Stomach (tissue), 8 donors: ENCODE measurements at regions not wholly inside any gene's neighbourhood (a gene's known extent, or its start where the extent isn't known, plus 50 kb on each side); places are given as distances from the start of the nearest gene placed in this dataset.

Experiments used
- DNase-seq, 2 donors: peaks; one replicate each; pipeline versions ENCODE4 v3.0.0 to v3.0.0-alpha.2; 2013 to 2019
- H3K27ac ChIP-seq, 5 donors: fragments of 200-600 bp in 4 of 5; sonication (generic) in 4 of 5; one replicate each; pipeline ENCODE4 v1.5.1; 2013 to 2019; ENCODE audit warnings: mild to moderate bottlenecking in 1 of 5, moderate library complexity in 1 of 5
- H3K27me3 ChIP-seq, 3 donors: fragments of 200-600 bp; sonication (generic); one replicate each; pipeline ENCODE4 v1.5.1; 2017 to 2019; ENCODE audit warnings: mixed run types in 1 of 3
- H3K36me3 ChIP-seq, 4 donors: fragments of 200-600 bp; sonication (generic); 1 replicate in 3 of 4; 2 replicates in 1 of 4; pipeline ENCODE4 v1.5.1; 2016 to 2019
- H3K4me1 ChIP-seq, 4 donors: fragments of 200-600 bp; sonication (generic); one replicate each; pipeline ENCODE4 v1.5.1; 2016 to 2019
- H3K4me3 ChIP-seq, 4 donors: fragments of 200-600 bp; sonication (generic) in 3 of 4; one replicate each; pipeline ENCODE4 v1.5.1; 2016 to 2019; ENCODE audit warnings: mild to moderate bottlenecking in 1 of 4
- H3K9me3 ChIP-seq, 4 donors: fragments of 200-600 bp; sonication (generic); one replicate each; pipeline ENCODE4 v1.5.1; 2016 to 2019
- EP300 ChIP-seq: sonication (generic); formaldehyde crosslinking; IDR thresholded peaks from one replicate; pipeline ENCODE4 v1.6.1; 2017; ENCODE audit warnings: antibody characterized with exemption
- POLR2A ChIP-seq, 4 donors: fragments of 450-650 bp; IDR thresholded peaks; one replicate each; pipeline ENCODE4 v1.6.1; 2016; ENCODE audit warnings: antibody characterized with exemption in 4 of 4, control low read depth in 2 of 4, mild to moderate bottlenecking in 1 of 4, moderate library complexity in 1 of 4
- POLR2AphosphoS5 ChIP-seq, 3 donors: sonication (generic); formaldehyde crosslinking; IDR thresholded peaks; one replicate each; pipeline ENCODE4 v1.6.1; 2016; ENCODE audit warnings: antibody characterized with exemption in 3 of 3
- WGBS, 5 donors: extraction: QIAGEN DNeasy Blood & Tissue Kit in 3 of 5; methylation state at CpG; one replicate each; pipeline versions ENCODE4 v1.1.5 to v1.1.7; 2013 to 2018; 5-methylcytosine and 5-hydroxymethylcytosine counted together
- intact Hi-C: fragments of 100-400 bp; cut with DNase I; formaldehyde crosslinking; loops from one replicate; pipeline ENCODE4 v1.15.1; 2023; ENCODE audit warnings: low total_unique reads
- TF ChIP-seq, protein P1 (sequence below), 7 experiments: fragments of 450-650 bp in 4 of 7; fragments of 200-600 bp in 3 of 7; sonication (generic) in 3 of 7; IDR thresholded peaks; one replicate each; pipeline ENCODE4 v1.5.1; 2016 to 2019; ENCODE audit warnings: antibody characterized with exemption in 7 of 7, control low read depth in 2 of 7, mild to moderate bottlenecking in 1 of 7
- donor health status: healthy with polysubstance abuse.
- donor health status: Bipolar disorder and iron deficiency.
- donor health status: healthy.

DNA sequence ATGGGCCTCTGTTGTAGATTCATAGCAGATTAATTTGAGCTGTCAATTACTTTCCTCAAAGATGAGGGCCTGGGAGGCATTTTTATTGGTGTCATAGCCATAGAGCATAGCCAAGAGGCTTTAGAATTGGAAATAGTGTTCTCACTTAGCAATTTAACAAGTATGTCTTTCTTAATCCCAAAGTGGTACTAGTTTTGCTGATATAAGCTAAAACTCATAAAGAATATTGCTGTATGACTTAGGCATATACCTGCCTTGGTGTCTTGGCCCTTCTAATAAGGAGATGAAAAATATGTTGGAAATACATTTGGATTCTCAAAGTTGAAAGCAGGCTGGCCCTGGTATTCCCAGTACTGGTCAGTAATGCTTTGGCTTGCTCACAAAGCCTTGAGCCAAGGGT is 221.5 kb upstream of the CXCL13 start:
- Histone ChIP-seq H3K4me1 (peaks cover 0 to 5% (median 0%) of the 10 kb centered on the region in 4 donors), H3K4me3 (no peak overlapping the region), H3K27ac (no peak overlapping the region), H3K9me3 (no peaks in the 10 kb centered on the region), H3K36me3 (no peaks in the 10 kb centered on the region), H3K27me3 (no peaks in the 10 kb centered on the region)
- DNase-seq, result no peak
- TF ChIP-seq POLR2A (IDR thresholded peaks at IDR 0.05) (no peak), POLR2AphosphoS5 (IDR thresholded peaks at IDR 0.05) (no peak), EP300 (no peak)
- TF ChIP-seq, protein P1, sequence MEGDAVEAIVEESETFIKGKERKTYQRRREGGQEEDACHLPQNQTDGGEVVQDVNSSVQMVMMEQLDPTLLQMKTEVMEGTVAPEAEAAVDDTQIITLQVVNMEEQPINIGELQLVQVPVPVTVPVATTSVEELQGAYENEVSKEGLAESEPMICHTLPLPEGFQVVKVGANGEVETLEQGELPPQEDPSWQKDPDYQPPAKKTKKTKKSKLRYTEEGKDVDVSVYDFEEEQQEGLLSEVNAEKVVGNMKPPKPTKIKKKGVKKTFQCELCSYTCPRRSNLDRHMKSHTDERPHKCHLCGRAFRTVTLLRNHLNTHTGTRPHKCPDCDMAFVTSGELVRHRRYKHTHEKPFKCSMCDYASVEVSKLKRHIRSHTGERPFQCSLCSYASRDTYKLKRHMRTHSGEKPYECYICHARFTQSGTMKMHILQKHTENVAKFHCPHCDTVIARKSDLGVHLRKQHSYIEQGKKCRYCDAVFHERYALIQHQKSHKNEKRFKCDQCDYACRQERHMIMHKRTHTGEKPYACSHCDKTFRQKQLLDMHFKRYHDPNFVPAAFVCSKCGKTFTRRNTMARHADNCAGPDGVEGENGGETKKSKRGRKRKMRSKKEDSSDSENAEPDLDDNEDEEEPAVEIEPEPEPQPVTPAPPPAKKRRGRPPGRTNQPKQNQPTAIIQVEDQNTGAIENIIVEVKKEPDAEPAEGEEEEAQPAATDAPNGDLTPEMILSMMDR (IDR thresholded peaks at IDR 0.05), result no peak
- intact Hi-C loops, result loop anchor here (10.0 kb wide), 1 partner anchor 231 kb away; no protein-coding TSS in a partner anchor

DNA sequence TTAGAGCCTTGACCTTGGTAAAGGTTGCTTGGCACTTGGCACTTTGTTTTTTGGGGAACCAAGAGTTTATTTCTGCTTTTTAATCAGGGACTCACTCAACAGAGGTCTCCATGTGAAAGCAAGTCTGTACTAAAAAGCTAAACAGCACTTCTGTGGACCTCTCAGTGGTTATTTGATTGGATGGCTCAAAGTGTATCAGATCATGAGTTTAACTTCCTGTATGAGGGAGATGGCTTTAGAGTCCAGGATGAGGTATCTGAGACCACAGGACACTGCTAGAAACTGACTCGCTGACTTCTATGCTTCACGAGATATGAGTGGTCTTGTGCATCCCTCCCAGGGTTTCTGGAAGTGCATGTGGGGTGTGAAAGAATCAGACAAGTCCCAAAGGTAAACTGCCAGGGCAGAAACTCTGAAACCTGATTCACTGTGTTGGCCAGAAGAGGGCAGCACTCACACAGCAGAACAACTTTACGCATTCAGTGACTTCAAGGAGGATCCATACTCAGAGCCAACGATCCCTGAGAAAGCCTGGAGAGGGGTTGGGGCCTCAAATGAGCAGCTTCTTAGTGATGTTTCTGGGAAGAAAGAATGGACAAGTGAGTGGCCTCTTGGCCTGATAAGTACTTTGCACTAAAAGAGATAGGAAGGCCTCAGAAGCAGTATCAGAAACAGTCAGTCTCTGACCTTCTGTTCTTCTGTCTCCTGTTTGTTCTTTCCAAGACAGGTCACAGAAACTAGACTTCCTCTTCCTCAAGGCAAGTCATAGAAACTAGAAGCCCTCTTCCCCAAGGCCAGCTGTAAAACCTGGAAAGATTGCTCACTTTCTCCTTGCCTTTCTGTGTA is 220.3 kb upstream of the CXCL13 start:
- intact Hi-C loops, result loop anchor here (10.0 kb wide), 1 partner anchor 229 kb away; no protein-coding TSS in a partner anchor
- 4 to 10% (median 5%) methylated on average over 4 of the region's 4 CpGs for WGBS, 5 donors

DNA sequence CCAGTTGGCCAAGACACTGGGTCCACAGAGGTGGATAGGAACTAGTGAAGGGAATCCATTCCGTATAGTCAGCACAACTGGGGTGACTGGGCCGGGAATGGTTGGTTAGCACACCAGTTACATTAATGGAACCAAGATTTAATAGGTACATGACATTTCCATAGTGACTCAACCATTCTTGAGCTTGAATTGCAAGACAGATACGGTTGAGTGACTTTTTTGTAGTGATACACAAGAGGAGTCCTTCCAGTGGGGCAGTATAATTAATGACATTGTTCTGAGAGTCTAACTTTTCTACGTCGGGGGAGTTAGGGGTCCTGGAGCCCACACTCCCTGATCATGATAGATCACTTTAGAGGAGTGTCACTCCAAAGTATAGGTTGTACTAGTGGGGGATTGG is 211.6 kb upstream of the CXCL13 start:
- intact Hi-C loops, result no loop called here
- no peaks in the 10 kb centered on the region for H3K36me3 ChIP-seq
- no peak for DNase-seq
- no peak overlapping the region for H3K27ac ChIP-seq
- WGBS, 5 donors, result 78 to 91% (median 83%) methylated on average over 5 of the region's 5 CpGs
- no peak overlapping the region for H3K4me3 ChIP-seq
- TF ChIP-seq, protein P1 (IDR thresholded peaks at IDR 0.05), result no peak
- no peak for TF ChIP-seq EP300
- TF ChIP-seq POLR2AphosphoS5 (IDR thresholded peaks at IDR 0.05), result no peak
- no peak for TF ChIP-seq POLR2A (IDR thresholded peaks at IDR 0.05)
- no peaks in the 10 kb centered on the region for H3K4me1 ChIP-seq
- H3K27me3 ChIP-seq, result no peaks in the 10 kb centered on the region
- no peaks in the 10 kb centered on the region for H3K9me3 ChIP-seq

More for the DNA sequence above, 220.3 kb upstream of the CXCL13 start:
- no peak overlapping the region for H3K4me3 ChIP-seq
- peak; percentile 75 to 91 for DNase-seq
- peaks cover 0 to 5% (median 0%) of the 10 kb centered on the region in 4 donors for H3K4me1 ChIP-seq
- peak in 1 of 3 donors; percentile 29 for TF ChIP-seq POLR2AphosphoS5 (IDR thresholded peaks at IDR 0.05)
- TF ChIP-seq, protein P1 (IDR thresholded peaks at IDR 0.05), result peak in 5 of 7 experiments; percentile 69 to 80 (median 71)
- no peak for TF ChIP-seq EP300
- H3K27me3 ChIP-seq, result no peaks in the 10 kb centered on the region
- no peaks in the 10 kb centered on the region for H3K36me3 ChIP-seq
- no peaks in the 10 kb centered on the region for H3K9me3 ChIP-seq
- H3K27ac ChIP-seq, result no peak overlapping the region

DNA sequence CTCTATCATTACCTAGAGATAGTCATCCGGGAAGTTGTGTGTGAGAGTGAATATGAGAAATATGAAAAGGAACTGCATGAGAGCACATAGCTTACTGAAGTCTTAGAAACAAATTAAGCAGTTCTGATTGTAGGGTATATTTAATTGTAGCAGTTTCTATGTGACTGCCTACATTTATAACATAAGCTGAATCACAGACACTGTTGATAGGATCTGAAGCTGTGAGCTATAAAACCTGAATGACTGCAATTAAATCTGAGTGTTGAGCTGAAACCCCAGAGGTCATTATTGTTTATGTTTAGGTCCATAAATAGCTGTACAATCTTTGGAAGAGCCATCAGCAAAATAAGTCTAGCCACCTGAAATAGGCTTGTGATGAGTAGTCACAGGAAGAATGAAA is 210.1 kb upstream of the CXCL13 start:
- TF ChIP-seq, protein P1 (IDR thresholded peaks at IDR 0.05), result no peak
- no peak for TF ChIP-seq POLR2AphosphoS5 (IDR thresholded peaks at IDR 0.05)
- TF ChIP-seq EP300, result no peak
- no peak for TF ChIP-seq POLR2A (IDR thresholded peaks at IDR 0.05)
- Histone ChIP-seq H3K36me3 (no peaks in the 10 kb centered on the region), H3K4me3 (no peak overlapping the region), H3K27ac (no peak overlapping the region), H3K4me1 (no peaks in the 10 kb centered on the region), H3K9me3 (no peaks in the 10 kb centered on the region), H3K27me3 (no peaks in the 10 kb centered on the region)
- 51 to 82% (median 61%) methylated on average over 1 of the region's 1 CpG for WGBS, 5 donors
- no peak for DNase-seq
- intact Hi-C loops, result no loop called here
